Adipocyte (in vitro differentiated cells): ENCODE measurements at regions not wholly inside any gene's neighbourhood (a gene's known extent, or its start where the extent isn't known, plus 50 kb on each side); places are given as distances from the start of the nearest gene placed in this dataset.
"Not testable (repeated sequence)": the region's sequence is repeated elsewhere in the genome, so short reads cannot be mapped to it uniquely, and the experiment has no call there.

Experiments
- DNase-seq: peaks from one replicate; pipeline ENCODE4 v3.0.0-alpha.2; 2015; ENCODE audit warnings: low read depth
- H3K27me3 ChIP-seq: replicated peaks from 2 replicates; pipeline ENCODE4 v1.7.0; 2013; ENCODE audit warnings: mild to moderate bottlenecking, low read length, moderate library complexity; ENCODE audit not compliant: control insufficient read depth, insufficient read depth
- H3K36me3 ChIP-seq: 2 replicates; pipeline ENCODE4 v1.7.0; 2013; ENCODE audit warnings: low read length, mild to moderate bottlenecking, moderate library complexity; ENCODE audit not compliant: control insufficient read depth, insufficient read depth, severe bottlenecking
- H3K4me1 ChIP-seq: 2 replicates; pipeline ENCODE4 v1.7.0; 2013; ENCODE audit warnings: mild to moderate bottlenecking, low read length, moderate library complexity; ENCODE audit not compliant: control insufficient read depth, insufficient read depth
- H3K4me3 ChIP-seq: 2 replicates; pipeline ENCODE4 v1.7.0; 2013; ENCODE audit warnings: mild to moderate bottlenecking, low read length, moderate library complexity
- H3K9ac ChIP-seq: 2 replicates; pipeline ENCODE4 v1.7.0; 2013; ENCODE audit warnings: mild to moderate bottlenecking, low read length, moderate library complexity
- H3K9me3 ChIP-seq: 2 replicates; pipeline ENCODE4 v1.7.0; 2013; ENCODE audit warnings: mild to moderate bottlenecking, low read length, moderate library complexity; ENCODE audit not compliant: control insufficient read depth

DNA sequence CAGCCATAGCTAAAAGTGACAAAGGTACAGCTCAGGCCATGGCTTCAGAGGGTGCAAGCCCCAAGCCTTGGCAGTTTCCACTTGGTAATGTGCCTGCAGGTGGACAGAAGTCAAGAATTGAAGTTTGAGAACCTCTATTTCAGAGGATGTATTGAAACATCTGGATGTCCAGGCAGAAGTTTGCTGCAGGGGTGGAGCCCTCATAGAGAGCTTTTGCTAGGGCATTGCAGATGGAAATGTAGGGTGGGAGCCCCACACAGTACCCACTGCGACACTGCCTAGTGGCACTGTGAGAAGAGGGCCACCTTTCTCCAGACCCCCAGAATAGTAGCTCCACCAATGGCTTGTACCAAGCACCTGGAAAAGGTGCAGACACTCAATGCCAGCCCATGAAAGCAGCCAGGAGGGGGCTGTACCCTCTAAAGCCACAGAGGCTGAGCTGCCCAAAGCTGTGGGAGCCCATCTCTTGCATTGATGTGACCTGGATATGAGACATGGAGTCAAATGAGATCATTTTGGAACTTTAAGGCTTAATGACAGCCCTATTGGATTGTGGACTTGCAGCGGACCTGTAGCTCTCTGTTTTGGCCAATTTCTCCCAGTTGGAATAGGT is 1299.4 kb upstream of the MAP3K7 start:
- no peaks in the 10 kb centered on the region for H3K27me3 ChIP-seq
- H3K4me3 ChIP-seq = no peak overlapping the region
- DNase-seq = no peak
- H3K9ac ChIP-seq = no peak overlapping the region
- no peaks in the 10 kb centered on the region for H3K36me3 ChIP-seq
- H3K9me3 ChIP-seq = peaks cover 21% of the 10 kb centered on the region
- no peaks in the 10 kb centered on the region for H3K4me1 ChIP-seq

DNA sequence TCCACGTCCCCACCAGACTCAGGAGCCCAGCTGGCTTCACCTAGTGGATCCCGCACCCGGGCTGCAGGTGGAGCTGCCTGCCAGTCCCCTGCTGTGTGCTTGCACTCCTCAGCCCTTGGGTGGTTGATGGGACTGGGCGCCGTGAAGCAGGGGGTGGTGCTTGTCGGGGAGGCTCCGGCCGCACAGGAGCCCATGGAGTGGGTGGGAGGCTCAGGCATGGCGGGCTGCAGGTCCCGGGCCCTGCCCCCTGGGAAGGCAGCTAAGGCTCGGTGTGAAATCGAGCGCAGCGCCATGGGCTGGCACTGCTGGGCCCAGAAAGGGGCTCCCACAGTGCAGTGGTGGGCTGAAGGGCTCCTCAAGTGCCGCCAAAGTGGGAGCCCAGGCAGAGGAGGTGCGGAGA is 1294.9 kb upstream of the MAP3K7 start:
- not testable (repeated sequence) for H3K27me3 ChIP-seq, H3K4me1 ChIP-seq, H3K4me3 ChIP-seq, H3K9ac ChIP-seq, H3K36me3 ChIP-seq, DNase-seq
- peaks cover 14% of the 10 kb centered on the region for H3K9me3 ChIP-seq

DNA sequence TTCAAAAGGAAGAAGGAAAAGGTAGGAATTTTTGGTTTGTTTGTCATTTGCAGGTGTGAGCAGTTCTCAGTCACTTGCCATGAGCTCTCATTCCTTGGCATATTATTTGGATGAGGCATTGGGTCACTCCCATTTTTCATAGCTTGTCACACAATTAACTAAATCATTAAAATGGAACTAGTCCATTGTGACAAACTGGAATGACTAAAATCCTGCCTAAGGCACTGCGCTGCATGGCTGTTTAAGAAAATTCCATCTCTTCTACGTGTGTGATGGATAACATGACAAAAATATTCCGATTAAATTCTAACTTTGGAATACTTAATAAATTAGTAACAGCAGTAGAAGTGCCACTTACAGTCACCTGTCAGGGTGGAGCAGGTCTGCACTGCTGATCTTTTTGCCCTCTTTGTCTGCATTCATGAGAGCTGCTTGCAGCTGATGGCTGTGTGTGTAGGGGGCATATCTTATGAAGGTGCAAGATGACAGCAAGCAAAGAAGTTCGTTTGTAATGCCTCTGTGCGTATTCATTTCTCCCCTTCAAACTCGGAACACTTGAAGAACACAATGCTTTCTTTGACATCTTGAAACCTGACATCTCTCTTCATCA is 1292.6 kb upstream of the MAP3K7 start:
- H3K4me3 ChIP-seq = no peak overlapping the region
- no peaks in the 10 kb centered on the region for H3K36me3 ChIP-seq
- no peak for DNase-seq
- no peak overlapping the region for H3K9ac ChIP-seq
- no peaks in the 10 kb centered on the region for H3K4me1 ChIP-seq
- H3K9me3 ChIP-seq = peaks cover 1% of the 10 kb centered on the region
- H3K27me3 ChIP-seq = no peaks in the 10 kb centered on the region

DNA sequence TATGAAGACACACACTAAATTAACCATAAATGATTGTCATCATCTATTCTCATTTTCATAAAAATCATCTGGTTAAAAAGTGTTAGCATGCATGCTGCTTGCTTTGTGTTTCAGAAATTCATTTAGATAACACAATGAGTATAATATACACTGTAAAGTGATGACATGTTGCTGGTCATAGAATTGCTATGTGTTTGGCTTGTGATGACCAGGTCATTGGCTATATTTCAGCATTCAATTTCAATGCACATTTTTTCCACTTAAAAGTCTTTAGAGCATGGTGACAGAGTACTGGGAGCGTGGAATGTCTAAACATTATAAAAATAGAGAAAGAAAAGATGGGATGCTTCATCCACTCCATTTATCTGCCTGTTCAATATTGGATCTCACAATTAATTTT is 1291.1 kb upstream of the MAP3K7 start:
- Histone ChIP-seq H3K4me1 (no peaks in the 10 kb centered on the region), H3K9me3 (no peaks in the 10 kb centered on the region), H3K9ac (no peak overlapping the region), H3K36me3 (no peaks in the 10 kb centered on the region), H3K27me3 (no peaks in the 10 kb centered on the region), H3K4me3 (no peak overlapping the region)
- DNase-seq = no peak

DNA sequence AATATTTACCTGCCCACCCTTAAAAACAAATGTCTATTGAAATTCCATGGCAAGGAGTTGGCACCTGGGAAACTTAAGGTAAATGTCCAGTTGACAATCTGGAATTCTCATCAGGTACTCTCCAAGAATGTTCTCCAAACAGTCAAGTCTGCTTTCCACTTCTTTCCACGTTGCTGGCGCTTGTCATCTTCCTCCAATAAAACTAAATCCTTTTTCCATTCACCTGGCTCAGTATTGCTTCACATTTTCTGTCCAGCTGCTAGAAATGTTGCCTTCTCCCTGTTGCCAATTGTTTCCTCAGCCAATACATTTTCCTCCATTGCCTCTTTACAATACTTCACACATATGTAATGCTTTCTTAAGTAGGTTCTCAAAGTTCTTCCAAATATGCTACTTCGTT is 1288.1 kb upstream of the MAP3K7 start:
- Histone ChIP-seq H3K4me1 (no peaks in the 10 kb centered on the region), H3K9ac (no peak overlapping the region), H3K9me3 (no peaks in the 10 kb centered on the region), H3K4me3 (no peak overlapping the region), H3K36me3 (no peaks in the 10 kb centered on the region), H3K27me3 (no peaks in the 10 kb centered on the region)
- DNase-seq = no peak

DNA sequence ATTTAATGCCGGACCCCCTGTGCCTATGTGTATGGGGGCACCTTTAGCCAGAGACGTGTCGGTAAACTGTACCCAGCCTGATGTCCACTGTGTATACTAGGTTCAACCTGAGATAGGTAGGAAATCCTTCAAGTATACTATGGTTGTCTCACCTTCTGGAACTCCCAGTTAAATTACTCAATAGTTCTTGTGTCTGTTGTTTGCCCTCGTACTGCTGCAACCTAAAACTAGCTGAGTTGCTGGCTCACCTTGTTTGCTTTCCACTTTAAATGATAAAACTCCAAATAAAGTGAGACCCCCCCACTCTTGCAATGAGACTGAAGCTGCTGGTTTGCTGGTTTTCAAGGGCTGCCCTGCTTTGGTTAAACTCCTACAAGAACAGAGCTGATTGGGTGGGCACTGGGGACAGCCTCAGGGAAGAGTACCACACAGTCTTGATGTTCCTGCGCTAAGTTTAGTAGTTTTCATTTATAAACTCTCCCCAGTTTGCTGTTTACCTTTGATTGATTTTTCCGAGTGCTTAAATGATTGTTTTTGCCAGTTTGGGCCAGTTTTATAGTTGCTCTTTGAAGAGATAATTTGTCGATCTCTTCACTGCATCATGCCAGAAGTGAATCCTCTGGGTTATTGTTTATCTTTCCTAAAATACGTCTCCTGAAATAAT is 1281.8 kb upstream of the MAP3K7 start:
- no peaks in the 10 kb centered on the region for H3K4me1 ChIP-seq
- no peak overlapping the region for H3K4me3 ChIP-seq
- DNase-seq = no peak
- no peaks in the 10 kb centered on the region for H3K9me3 ChIP-seq
- no peaks in the 10 kb centered on the region for H3K27me3 ChIP-seq
- H3K9ac ChIP-seq = no peak overlapping the region
- H3K36me3 ChIP-seq = no peaks in the 10 kb centered on the region

DNA sequence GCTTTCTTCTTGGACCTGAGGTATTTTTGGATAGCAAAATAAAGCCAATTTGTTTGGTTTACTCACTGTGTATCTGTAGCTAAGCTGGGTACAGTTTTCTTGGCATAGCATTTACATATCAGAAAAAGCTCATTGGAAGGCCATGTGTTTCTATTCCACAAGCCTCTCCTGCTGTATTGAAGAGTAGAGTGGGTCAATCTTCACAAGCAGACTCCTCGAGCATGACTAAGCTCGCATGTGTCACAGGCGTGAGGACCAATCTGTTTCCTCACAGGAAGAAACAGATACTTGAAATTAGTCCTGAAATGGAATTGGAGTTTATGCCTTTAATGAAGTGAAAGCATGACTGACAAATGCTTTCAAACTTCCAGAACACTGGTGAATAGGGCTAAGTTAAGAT is 1279.0 kb upstream of the MAP3K7 start:
- Histone ChIP-seq H3K4me1 (no peaks in the 10 kb centered on the region), H3K36me3 (no peaks in the 10 kb centered on the region), H3K27me3 (no peaks in the 10 kb centered on the region), H3K9me3 (no peaks in the 10 kb centered on the region), H3K9ac (no peak overlapping the region), H3K4me3 (no peak overlapping the region)
- no peak for DNase-seq

DNA sequence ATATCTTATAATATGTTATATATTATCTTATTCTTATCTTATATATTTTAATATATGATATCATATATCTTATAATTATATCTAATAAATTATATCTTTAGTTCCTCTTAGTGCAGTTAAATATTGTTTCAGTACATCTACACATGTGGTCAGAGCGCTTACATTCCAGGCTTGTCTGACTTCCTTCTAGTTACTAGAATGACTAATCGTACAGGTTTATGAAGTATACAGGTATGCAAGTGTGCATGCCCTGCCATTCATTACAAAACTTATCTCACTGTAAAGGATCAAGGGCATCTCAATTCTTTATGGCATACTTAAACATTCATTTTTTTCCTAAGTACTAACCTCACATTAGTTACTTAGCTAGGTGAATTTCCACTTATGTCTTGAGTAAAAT is 1278.0 kb upstream of the MAP3K7 start:
- no peak for DNase-seq
- H3K4me3 ChIP-seq = no peak overlapping the region
- H3K9ac ChIP-seq = no peak overlapping the region
- no peaks in the 10 kb centered on the region for H3K9me3 ChIP-seq
- H3K4me1 ChIP-seq = no peaks in the 10 kb centered on the region
- H3K27me3 ChIP-seq = no peaks in the 10 kb centered on the region
- H3K36me3 ChIP-seq = no peaks in the 10 kb centered on the region

DNA sequence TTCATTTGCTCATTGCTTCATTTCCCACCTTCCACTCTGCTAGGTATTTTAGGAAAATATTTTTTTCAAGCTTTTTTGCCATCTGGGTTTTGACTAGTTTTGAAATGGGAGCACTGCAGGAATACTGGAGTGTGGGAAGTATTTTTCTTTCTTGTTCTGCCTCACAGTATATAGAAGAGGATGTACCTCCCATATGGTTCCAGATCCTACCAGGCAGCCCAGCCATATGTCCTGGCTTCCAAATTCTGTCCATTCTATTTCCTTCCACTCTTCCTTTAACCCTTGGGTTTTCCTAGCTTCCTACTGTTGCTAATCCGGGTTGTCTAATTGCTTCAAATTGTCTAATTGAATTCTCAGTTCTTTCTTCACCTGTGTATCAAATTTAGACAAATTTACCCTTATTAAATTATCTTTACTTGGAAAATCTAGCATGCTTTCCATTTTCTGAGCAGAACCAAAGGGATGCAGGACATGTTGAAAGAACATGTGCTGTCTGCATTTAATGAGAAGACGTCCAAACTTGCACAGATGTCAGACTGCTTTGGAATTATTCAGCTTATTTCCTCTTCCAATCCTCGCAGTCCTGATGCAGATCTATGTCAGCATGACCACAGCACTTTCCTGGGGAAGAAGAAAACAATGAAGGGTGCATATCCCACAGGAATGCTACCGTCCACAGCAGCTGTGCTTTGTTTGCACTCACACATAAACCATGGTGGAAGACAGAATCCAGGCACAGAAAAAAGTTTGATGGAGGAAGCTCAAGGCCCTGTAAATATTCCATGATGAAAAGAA is 1273.9 kb upstream of the MAP3K7 start:
- no peaks in the 10 kb centered on the region for H3K36me3 ChIP-seq
- H3K9me3 ChIP-seq = no peaks in the 10 kb centered on the region
- no peak overlapping the region for H3K9ac ChIP-seq
- no peak for DNase-seq
- H3K4me1 ChIP-seq = no peaks in the 10 kb centered on the region
- H3K27me3 ChIP-seq = no peaks in the 10 kb centered on the region
- H3K4me3 ChIP-seq = no peak overlapping the region

DNA sequence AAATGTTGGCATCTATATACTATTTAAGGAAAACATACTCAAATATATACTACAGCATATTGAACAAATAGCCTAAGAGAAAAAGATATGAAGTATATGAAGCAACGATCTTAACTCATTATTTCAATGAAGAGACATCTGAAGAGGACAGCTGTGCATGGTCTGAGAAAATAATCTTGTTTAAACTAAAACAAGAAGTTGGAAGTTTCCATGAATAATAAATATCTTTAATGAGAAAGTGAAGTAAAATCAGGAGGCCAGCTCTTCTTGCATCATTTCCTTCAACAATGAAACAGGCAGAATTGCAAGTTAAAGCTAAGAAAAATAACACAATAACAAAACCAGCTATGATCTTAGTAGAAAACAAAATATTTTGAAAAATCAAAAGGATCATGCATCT is 1265.4 kb upstream of the MAP3K7 start:
- no peak overlapping the region for H3K4me3 ChIP-seq
- no peak overlapping the region for H3K9ac ChIP-seq
- H3K4me1 ChIP-seq = no peaks in the 10 kb centered on the region
- no peaks in the 10 kb centered on the region for H3K9me3 ChIP-seq
- H3K36me3 ChIP-seq = no peaks in the 10 kb centered on the region
- no peaks in the 10 kb centered on the region for H3K27me3 ChIP-seq
- DNase-seq = no peak

DNA sequence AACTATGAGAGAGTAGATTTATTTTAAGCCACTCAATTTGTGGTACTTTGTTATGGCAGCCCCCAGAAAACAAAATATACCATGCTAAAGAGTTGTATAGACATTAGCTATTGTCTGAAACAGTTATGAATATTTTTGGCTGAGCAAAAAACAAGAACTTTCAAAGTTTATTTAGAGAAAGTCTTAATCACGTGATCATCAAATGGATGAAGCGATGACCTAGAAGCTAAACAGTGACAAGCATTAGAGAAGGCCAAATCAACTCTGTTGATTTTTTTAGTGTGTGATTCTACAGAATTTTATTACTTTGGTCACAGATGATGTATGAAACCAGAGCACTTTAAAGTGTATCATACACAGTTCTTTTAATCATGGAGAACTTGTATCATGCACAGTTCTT is 1247.9 kb upstream of the MAP3K7 start:
- no peak for DNase-seq
- Histone ChIP-seq H3K4me1 (no peaks in the 10 kb centered on the region), H3K9me3 (no peaks in the 10 kb centered on the region), H3K9ac (no peak overlapping the region), H3K27me3 (no peaks in the 10 kb centered on the region), H3K36me3 (no peaks in the 10 kb centered on the region), H3K4me3 (no peak overlapping the region)
